ENCODE measurements at regions not wholly inside any gene's neighbourhood (a gene's known extent, or its start where the extent isn't known, plus 50 kb on each side); places are given as distances from the start of the nearest gene placed in this dataset.

DNA sequence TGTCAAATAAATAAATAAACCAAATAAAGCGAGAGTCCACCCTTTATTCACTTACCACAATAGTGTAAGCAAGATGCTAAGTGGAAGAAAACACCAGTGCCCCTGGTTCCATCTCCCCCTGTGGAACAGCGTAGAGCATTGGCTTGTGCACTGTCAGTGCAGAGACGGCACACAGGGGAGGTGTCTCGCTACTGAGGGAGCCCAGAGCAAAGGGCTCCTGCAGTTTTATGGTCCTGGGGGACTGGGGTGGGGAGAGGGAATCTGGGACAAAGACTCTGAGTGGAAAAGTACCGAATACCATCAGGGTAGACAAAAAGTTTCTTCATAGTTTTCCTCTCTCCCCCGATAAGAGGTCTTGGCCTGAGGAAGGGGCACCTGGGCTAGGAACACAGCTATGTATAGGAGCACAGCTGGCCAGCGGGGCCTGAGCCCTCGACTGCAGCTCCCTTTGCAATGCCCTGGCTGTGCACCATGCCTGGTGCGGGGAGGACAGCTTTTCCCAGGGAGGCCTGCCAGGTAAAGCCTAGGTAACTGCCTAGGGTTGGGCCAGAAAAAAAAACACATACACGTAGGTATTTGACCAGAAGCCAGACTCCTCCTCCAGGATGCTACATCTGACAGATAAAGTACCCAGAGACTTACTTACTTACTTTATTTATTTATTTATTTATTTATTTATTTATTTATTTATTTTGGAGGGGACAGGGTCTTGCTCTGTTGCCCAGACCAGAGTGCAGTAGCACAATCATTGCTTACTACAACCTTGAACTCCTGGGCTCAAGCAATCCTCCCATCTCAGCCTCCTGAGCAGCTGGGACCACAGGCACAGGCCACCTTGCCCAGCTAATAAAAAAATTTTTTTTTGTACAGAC, 88.8 kb upstream of the KIF5B start:
- H3K4me1 Mint-ChIP-seq (ENCODE audit: unreplicated experiment): peaks cover 15% of the 10 kb centered on the region
- no peak for DNase-seq (ENCODE audit: extremely low spot score, unreplicated experiment)
- no peaks in the 10 kb centered on the region for H3K27me3 Mint-ChIP-seq
- TF ChIP-seq, protein P1, sequence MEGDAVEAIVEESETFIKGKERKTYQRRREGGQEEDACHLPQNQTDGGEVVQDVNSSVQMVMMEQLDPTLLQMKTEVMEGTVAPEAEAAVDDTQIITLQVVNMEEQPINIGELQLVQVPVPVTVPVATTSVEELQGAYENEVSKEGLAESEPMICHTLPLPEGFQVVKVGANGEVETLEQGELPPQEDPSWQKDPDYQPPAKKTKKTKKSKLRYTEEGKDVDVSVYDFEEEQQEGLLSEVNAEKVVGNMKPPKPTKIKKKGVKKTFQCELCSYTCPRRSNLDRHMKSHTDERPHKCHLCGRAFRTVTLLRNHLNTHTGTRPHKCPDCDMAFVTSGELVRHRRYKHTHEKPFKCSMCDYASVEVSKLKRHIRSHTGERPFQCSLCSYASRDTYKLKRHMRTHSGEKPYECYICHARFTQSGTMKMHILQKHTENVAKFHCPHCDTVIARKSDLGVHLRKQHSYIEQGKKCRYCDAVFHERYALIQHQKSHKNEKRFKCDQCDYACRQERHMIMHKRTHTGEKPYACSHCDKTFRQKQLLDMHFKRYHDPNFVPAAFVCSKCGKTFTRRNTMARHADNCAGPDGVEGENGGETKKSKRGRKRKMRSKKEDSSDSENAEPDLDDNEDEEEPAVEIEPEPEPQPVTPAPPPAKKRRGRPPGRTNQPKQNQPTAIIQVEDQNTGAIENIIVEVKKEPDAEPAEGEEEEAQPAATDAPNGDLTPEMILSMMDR (conservative IDR thresholded peaks at IDR 0.05): no peak
- no peak overlapping the region for H3K4me3 Mint-ChIP-seq
- H3K9me3 Mint-ChIP-seq: no peaks in the 10 kb centered on the region
- peak overlapping the region; percentile 71 for H3K27ac Mint-ChIP-seq
- H3K36me3 Mint-ChIP-seq: no peaks in the 10 kb centered on the region

DNA sequence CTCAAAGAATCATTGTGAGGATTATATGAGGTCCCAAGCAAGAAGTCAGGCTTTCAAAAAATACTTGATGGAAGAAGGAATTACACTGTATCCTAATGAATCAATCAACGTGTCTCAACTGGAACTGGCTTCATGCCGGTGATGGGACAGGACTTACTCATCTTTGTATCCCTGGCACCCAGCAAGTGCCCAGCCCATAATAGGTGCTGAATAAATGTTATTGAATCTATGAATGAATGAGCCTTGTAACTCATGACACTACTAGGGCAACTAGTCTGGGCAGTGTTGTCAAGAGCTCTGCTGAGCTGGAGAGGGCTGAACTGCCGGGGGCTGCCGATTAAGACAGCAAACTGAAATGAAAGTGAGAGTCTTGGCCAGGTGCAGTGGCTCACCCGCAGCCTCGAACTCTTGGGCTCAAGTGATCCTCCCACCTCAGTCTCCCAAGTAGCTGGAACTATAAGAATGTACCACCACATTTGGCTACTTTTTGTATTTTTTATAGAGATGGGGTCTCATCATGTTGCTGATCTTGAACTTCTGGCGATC, 87.2 kb upstream of the KIF5B start:
- Mint-ChIP-seq H3K4me3 (no peak overlapping the region), H3K4me1 (ENCODE audit: unreplicated experiment) (peaks cover 10% of the 10 kb centered on the region), H3K36me3 (no peaks in the 10 kb centered on the region), H3K9me3 (no peaks in the 10 kb centered on the region), H3K27me3 (no peaks in the 10 kb centered on the region), H3K27ac (no peak overlapping the region)
- TF ChIP-seq, protein P1 (conservative IDR thresholded peaks at IDR 0.05): no peak
- DNase-seq (ENCODE audit: extremely low spot score, unreplicated experiment): no peak

DNA sequence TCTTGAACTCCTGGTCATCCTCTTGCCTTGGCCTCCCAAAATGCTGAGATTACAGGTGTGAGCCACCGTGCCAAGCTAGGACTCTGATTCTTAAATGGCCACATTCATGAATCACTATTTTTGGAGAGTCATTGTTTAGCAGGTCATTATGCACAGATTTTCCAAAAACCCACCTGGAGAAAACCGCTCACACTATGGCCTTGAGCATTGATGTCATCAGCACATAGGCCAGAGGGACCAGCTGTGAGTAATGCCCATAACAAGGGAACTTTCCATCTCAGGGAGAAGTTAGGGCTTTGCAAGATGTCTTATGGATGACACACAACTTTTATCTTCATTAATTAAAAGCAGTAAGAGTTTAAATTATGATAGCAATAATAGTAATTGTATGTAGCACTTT, 86.4 kb upstream of the KIF5B start:
- H3K9me3 Mint-ChIP-seq: no peaks in the 10 kb centered on the region
- H3K27me3 Mint-ChIP-seq: no peaks in the 10 kb centered on the region
- H3K4me3 Mint-ChIP-seq: no peak overlapping the region
- DNase-seq (ENCODE audit: extremely low spot score, unreplicated experiment): no peak
- TF ChIP-seq, protein P1 (conservative IDR thresholded peaks at IDR 0.05): no peak
- H3K27ac Mint-ChIP-seq: no peak overlapping the region
- peaks cover 10% of the 10 kb centered on the region for H3K4me1 Mint-ChIP-seq (ENCODE audit: unreplicated experiment)
- H3K36me3 Mint-ChIP-seq: no peaks in the 10 kb centered on the region

DNA sequence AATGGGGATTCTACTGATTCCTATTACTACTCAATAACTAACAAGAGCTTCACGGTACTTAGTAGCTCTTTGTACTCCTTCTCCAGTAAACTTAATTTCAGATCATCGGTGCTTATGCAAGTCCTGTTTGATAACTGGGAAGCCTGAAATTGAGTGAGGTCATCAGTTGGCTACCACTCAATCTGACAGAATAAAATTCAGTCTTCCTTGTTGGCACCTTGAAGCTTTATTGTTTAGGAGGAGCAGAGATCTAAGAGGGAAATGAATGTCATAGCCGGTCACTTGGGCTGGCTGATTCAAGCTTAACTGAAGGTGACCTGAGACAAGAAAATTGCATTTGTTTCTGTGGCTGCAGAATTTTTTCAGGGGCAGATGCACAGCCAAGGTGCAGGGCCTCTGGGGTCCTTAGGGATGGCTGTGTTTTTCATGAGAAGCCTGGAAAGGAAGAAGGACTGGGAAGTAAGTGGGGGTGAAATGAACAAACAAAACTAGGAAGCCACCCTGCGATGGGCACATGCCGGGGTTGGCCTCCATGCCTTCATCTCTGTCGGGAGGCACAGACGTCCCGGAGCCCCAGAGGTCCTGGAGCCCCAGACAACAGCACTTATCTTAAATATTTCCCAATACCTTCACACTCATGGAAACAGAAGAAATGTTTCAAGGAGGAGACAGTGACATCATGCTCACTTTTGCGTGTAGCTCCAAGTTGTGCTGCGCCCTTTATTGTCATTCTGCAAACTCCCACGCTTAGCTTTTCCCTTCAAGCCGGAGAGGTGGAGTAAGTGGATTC, 85.0 kb upstream of the KIF5B start:
- Mint-ChIP-seq H3K9me3 (no peaks in the 10 kb centered on the region), H3K27ac (no peak overlapping the region), H3K36me3 (no peaks in the 10 kb centered on the region), H3K4me1 (ENCODE audit: unreplicated experiment) (peaks cover 10% of the 10 kb centered on the region), H3K4me3 (no peak overlapping the region), H3K27me3 (no peaks in the 10 kb centered on the region)
- TF ChIP-seq, protein P1 (conservative IDR thresholded peaks at IDR 0.05): no peak
- DNase-seq (ENCODE audit: extremely low spot score, unreplicated experiment): no peak

DNA sequence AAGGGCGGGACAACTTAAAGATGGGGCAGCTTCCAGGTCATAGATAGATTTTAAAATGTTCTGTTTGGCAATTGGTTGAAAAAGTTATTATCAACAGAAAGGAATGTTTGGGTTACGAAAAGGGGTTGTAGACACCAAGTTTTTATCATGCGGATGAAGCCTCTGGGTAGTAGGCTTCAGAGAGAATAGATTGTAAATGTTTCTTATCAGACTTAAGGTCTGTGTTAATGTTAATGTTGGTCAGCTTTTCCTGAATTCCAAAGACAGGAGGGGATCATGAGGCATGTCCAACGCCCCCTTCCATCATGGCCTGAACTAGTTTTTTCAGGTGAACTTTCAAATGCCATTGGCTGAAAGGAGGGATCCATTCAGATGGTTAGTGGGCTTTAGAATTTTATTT, 84.2 kb upstream of the KIF5B start:
- H3K4me1 Mint-ChIP-seq (ENCODE audit: unreplicated experiment): peaks cover 10% of the 10 kb centered on the region
- no peaks in the 10 kb centered on the region for H3K27me3 Mint-ChIP-seq
- H3K27ac Mint-ChIP-seq: no peak overlapping the region
- no peak for DNase-seq (ENCODE audit: extremely low spot score, unreplicated experiment)
- H3K36me3 Mint-ChIP-seq: no peaks in the 10 kb centered on the region
- TF ChIP-seq, protein P1 (conservative IDR thresholded peaks at IDR 0.05): no peak
- no peak overlapping the region for H3K4me3 Mint-ChIP-seq
- H3K9me3 Mint-ChIP-seq: no peaks in the 10 kb centered on the region

Measured in type B pancreatic cell (in vitro differentiated cells).